PC-3 (cell line): ENCODE measurements at regions not wholly inside any gene's neighbourhood (a gene's known extent, or its start where the extent isn't known, plus 50 kb on each side); places are given as distances from the start of the nearest gene placed in this dataset.

Experiments
- EZH2 ChIP-seq: fragments of 300-600 bp; sonication (generic); IDR thresholded peaks from one replicate; pipeline ENCODE4 v1.6.1; 2017; ENCODE audit warnings: antibody characterized with exemption, mild to moderate bottlenecking, low read length; ENCODE audit not compliant: unreplicated experiment
- TF ChIP-seq, protein P1 (sequence below): fragments of 300-600 bp; sonication (generic); conservative IDR thresholded peaks from 2 replicates; pipeline ENCODE4 v1.5.1; 2017; ENCODE audit warnings: antibody characterized with exemption, low read depth, mild to moderate bottlenecking, low read length

- TF ChIP-seq, protein P1, sequence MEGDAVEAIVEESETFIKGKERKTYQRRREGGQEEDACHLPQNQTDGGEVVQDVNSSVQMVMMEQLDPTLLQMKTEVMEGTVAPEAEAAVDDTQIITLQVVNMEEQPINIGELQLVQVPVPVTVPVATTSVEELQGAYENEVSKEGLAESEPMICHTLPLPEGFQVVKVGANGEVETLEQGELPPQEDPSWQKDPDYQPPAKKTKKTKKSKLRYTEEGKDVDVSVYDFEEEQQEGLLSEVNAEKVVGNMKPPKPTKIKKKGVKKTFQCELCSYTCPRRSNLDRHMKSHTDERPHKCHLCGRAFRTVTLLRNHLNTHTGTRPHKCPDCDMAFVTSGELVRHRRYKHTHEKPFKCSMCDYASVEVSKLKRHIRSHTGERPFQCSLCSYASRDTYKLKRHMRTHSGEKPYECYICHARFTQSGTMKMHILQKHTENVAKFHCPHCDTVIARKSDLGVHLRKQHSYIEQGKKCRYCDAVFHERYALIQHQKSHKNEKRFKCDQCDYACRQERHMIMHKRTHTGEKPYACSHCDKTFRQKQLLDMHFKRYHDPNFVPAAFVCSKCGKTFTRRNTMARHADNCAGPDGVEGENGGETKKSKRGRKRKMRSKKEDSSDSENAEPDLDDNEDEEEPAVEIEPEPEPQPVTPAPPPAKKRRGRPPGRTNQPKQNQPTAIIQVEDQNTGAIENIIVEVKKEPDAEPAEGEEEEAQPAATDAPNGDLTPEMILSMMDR, result no peak
- no peak for TF ChIP-seq EZH2
Measured at GRCh38 chr2:22882643-22883042, 502.3 kb upstream of the KLHL29 start.
